NCI-H2029 (cell line): ENCODE measurements at regions not wholly inside any gene's neighbourhood (a gene's known extent, or its start where the extent isn't known, plus 50 kb on each side); places are given as distances from the start of the nearest gene placed in this dataset.
"Not testable (repeated sequence)": the region's sequence is repeated elsewhere in the genome, so short reads cannot be mapped to it uniquely, and the experiment has no call there.

Source experiments
- DNase-seq: peaks from one replicate; lab custom pipeline; 2025; lab: John Stamatoyannopoulos, UW

DNA sequence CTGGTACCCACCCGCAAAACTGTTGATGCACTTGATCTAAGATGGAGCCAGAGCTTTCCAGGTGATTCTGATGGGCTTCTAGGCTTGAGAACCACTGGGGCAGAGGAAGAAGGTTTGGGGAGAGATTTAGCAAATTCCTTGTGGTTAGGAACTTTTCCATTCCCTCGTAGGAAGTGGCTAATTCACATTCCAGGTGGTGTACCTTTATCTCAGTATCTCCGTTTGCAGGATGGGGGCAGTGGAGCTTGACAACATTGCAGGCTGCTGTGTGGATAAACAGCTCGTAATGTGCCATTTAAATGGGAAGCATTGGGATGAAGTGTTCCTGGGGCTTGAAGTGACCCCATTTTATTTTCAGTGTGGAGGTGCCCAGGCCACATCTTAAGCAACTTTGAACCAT lies 172.9 kb upstream of the IL12B start:
- no peak for DNase-seq

GRCh38 chr5:159504106-159504856 lies 174.0 kb upstream of the IL12B start:
- DNase-seq = no peak

DNA sequence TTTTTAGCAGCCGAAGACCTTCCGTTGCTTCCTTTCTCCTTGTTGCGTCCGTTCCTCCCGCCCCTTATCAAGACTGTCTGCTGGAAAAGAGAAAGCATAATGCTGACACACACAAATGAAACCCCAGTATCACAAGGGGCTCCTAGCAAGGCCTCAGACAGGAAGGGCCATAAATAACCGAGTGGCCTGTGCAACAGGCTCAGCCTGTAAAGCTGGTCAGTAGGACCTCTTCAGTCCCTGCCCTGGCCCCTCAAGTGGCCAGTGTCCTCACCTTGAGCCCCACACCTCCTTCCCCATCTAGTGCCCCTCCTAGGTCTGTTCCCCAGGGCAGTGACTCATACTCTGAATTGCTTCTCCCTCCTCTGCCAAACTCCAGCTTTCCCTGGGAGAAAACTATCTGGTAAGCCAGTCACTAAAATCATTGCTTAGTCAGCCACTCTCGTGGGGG lies 174.6 kb upstream of the IL12B start:
- no peak for DNase-seq

GRCh38 chr5:159507055-159507454 lies 176.8 kb upstream of the IL12B start:
- no peak for DNase-seq

DNA sequence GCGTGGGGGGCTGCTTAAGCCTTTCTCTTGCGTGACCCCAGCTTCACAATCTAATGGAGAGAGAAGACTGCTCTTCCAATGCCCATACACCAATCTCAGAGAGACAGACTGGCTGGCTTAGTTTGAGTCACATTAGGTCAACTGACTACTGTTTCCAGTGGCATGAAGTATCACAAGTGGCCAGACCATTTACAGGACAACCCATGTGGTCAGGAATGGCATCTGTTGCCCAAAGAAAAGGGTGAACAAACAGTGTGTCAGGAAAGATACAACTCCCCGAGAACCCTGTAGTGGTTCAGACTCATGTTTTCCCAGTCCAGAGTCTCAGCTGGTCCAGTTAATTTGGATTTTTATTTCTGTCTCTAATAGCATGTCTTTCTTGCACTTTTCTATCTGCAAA lies 177.4 kb upstream of the IL12B start:
- no peak for DNase-seq

GRCh38 chr5:159508344-159508743 lies 178.1 kb upstream of the IL12B start:
- DNase-seq = no peak

GRCh38 chr5:159509002-159509660 lies 178.8 kb upstream of the IL12B start:
- DNase-seq = no peak

DNA sequence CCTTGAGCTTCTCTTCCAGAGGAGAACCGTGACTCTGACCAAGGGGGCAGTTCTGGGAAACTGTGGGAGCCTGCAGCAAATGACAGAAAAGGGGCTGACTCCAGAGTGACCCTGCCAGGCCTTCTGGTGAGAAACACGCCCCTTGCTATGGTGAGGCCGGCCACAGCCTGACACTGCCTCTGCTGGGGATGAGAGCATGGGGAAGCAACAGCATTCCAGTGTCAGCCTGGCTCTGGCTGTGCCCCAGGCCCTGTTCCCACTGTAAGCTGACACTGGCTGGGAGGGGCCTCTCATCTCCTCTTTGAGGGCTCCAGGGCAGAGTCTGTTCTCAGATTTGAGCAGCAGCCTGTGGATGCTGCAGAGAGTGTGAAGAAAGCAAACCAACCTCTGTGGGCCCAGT lies 180.0 kb upstream of the IL12B start:
- DNase-seq = no peak

GRCh38 chr5:159511570-159511969 lies 181.3 kb upstream of the IL12B start:
- no peak for DNase-seq

DNA sequence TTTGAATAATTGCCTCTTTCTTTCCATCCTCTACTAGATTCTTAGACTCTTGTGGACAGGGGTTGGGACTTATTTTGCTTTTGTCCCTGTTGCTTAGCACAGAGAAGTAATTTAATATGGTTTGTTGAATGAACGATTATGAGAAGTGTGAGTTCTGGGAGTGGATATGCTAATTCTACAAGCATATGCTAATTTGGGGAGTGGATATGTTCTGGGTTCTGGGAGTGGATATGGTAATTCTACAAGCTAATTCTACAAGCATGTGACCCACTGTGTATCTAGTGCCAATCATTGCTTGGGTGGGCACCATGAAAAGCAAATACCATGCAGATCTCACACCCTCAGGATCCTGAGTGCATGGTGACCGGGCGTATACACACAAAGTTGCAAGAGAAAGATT lies 181.8 kb upstream of the IL12B start:
- DNase-seq = no peak

DNA sequence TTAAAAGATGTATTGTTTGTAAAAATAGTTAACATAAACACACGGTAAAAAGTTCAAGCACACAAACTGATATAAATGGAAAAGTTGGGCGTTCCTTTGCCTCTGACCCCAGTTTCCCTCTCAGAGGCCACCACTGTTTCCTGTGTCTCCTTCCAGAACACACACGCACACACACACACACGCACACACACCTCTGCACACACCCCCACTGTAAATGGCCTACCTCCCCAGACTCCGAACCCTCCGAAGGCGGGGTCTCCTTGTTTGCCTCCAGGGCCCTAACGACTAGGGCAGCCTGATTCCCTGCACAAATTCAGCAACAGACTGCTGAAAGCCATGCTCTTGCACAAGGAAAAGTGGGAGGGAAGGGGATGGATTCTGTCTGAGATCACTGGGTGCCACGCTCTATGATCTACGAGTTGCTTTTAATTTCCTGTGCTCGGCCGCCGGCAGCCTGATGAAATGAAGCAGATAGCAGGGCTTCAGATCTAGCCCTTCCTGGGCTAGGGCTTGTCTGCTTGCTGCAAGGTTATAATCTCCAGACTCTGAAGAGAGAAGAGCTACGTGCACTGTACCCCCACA lies 184.0 kb upstream of the IL12B start:
- DNase-seq = no peak

DNA sequence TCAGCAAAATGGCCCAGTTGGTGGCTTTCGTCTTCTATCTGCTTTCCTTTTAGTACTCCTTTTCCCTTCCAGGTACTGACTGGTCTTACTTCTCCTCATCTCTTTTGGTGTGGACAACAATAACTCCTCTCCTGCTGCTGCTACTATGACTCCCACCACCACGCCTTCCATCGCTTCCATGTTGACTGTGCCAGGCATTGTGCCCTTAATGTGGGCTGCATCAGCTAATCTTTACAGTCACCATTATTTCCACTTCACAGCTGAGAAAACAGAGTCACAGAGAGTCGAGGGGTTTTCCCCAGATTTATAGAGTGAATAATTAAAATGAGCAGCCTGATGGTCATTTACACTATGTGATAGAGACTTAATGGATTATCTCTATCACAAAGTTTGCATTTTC lies 184.9 kb upstream of the IL12B start:
- DNase-seq = no peak

DNA sequence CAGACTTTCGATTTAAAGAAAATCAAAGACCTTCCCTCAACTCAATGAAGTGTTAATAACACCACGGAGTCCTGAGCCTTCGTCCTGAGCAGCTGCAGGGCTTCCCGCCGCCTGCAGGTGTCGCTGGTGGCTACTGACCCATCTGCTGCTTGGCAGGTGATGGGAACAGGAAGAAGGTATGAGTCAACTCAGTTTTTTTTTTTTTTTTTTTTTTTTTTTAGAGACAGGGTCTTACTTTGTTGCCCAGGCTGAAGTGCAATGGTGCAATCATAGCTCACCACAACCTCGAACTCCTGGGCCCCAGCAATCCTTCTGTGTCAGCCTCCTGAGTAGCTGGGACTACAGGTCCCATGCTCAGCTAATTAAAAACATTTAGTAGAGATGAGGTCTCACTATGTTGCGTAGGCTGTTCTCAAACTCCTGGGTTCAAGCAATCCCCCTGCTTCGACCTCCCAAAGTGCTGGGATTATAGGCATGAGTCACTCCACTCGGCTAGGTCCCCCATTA lies 185.7 kb upstream of the IL12B start:
- DNase-seq = peak; percentile 33

DNA sequence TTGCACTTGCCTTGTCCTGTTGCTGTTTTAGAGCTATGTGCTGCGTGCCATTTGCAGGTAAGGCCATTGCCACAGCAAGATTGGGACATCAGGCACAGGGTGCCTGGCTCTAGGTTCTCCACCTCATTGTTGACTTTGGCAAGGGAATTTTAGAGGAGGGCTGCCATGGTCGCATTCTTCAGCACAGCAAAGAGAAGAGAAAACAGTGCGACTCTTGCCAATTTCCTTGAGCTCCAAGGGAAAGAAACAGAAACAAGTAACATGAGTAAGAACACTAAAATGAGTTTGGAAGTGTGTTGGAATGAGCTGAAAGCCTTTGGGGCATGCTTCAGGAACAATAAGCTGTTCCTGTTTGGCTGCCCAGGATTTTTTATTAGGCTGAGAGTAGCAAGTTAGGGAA lies 188.1 kb upstream of the IL12B start:
- no peak for DNase-seq

DNA sequence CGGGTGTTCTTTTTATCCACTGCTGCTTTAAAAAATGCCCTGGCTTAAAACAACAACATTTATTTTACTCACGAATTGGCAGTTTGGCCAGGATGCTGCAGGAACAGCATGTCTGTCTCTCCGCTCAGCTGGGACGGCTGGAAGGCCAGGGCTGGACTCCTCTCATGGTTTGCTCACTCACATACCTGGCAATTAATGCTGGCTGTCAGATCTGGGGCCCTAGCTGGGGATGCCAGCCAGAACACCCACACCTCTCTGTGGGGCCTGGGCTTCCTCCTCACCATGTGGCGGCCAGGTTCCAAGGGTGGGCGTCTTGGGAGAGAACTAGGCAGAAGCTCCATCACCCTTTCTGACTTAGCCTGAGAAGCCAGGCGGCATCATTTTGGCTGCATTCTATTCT lies 189.1 kb upstream of the IL12B start:
- no peak for DNase-seq

- DNase-seq = no peak
Observed at GRCh38 chr5:159522841-159523240, 192.6 kb upstream of the IL12B start.

GRCh38 chr5:159524279-159524678 lies 194.0 kb upstream of the IL12B start:
- DNase-seq = not testable (repeated sequence)

GRCh38 chr5:159525117-159525516 lies 194.8 kb upstream of the IL12B start:
- no peak for DNase-seq

DNA sequence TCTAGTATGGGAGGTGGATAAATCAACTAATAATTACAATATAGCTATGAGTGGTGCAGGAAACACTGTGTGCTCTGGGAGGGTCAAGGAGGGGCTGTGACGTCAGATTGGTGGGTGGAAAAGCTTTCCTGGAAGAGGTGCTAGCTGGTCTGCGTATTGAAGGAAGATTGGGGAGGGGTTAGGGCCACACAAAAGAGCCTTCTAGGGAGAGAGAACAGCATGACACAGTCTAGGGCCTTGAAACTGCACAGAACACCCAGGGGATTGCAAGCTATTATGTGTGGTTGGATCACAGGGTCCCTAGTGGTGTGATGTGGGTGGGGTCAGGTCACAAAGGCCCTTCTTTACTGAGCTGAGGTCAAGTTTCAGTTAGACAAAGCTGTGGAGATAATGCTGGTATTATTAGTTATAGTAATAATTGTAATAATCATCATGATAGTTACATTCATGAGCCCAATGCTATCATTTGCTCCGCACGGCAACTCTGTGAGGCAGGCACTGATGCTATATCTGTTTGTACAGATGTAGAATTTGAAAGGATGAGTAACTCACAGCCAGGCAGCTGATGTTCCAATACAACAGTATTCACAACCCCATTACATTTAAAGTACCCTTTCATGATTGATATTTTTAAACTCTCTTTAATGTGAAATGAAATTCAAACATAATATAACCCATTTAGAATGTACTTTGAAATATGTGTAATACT lies 197.4 kb upstream of the IL12B start:
- DNase-seq = no peak

DNA sequence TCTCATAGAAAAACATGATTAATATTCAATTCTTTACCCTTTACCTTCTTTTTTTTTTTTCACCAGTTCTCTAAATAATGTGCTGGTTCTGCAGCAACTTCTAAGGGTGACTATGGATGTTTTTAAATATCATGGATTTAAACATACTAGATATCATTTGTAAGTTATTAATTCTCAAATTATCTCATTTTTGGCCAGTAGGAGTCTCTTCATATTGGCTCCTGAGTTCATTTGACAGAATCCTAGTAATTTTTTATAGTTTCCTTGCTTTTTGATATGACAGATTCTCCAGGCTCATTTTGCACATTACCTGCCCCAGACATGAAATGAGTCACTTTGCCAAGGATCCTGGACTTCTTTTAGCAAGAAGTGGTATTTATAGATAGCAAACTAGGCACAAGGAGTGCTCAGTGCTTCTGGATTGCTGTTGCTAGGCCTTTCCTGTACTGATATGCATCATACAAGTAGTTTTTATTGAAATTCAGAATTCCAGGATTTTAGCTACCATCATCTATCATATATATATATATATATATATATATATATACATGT lies 201.3 kb upstream of the IL12B start:
- no peak for DNase-seq

GRCh38 chr5:159533197-159533596 lies 202.9 kb upstream of the IL12B start:
- no peak for DNase-seq

DNA sequence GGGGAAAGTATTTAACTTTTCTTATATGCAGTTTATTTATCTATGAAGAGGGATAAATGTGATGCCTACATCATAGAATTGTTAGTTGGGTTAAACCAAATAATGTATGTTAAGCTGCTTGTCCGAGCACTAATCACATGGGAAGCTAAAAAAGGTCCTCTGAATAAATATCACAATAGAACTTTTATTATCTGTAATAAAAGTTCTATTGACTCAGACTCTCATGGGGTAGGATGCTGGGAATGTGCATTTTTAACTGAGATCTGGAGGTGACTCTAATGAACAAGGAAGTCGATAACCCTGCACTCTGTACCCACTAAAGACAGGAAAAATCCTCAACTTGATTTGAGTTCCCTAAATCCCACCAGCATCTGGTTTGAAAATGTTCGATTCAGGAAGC lies 205.9 kb upstream of the IL12B start:
- no peak for DNase-seq
